CD14-positive monocyte (primary cell): ENCODE measurements at regions not wholly inside any gene's neighbourhood (a gene's known extent, or its start where the extent isn't known, plus 50 kb on each side); places are given as distances from the start of the nearest gene placed in this dataset.
A peak's percentile ranks its signal among the peaks of the same experiment; 100 is the strongest.

Source experiments
- DNase-seq, 3 donors: peaks; one replicate each; pipeline ENCODE4 v3.0.0-alpha.2; 2011 to 2022
- H2AFZ ChIP-seq: 2 replicates; pipeline ENCODE4 v1.6.0; 2012; ENCODE audit warnings: mild to moderate bottlenecking, low read depth, low read length, inconsistent platforms; ENCODE audit not compliant: insufficient read depth, poor library complexity, severe bottlenecking
- H3K27ac ChIP-seq, 2 donors: 1 replicate in 1 of 2; 2 replicates in 1 of 2; pipeline ENCODE4 v1.5.1; 2012 to 2013; ENCODE audit warnings: low read length in 2 of 2, control low read depth in 1 of 2, inconsistent platforms in 1 of 2, low read depth in 1 of 2, mild to moderate bottlenecking in 1 of 2
- H3K27me3 ChIP-seq, 2 donors: one replicate each; pipeline versions ENCODE4 v1.6.0 to v1.6.1; 2011 to 2013; ENCODE audit warnings: low read length in 2 of 2; ENCODE audit not compliant: control insufficient read depth in 2 of 2, insufficient read depth in 2 of 2
- H3K36me3 ChIP-seq, 2 donors: replicated peaks in 1 of 2; 1 replicate in 1 of 2; 2 replicates in 1 of 2; pipeline versions ENCODE4 v1.5.1 to v1.6.1; 2012 to 2013; ENCODE audit warnings: low read length in 2 of 2, control low read depth in 1 of 2, inconsistent platforms in 1 of 2, mild to moderate bottlenecking in 1 of 2; ENCODE audit not compliant: insufficient read depth in 2 of 2, control insufficient read depth in 1 of 2
- H3K4me1 ChIP-seq, 2 donors: 1 replicate in 1 of 2; 2 replicates in 1 of 2; pipeline versions ENCODE4 v1.5.1 to v1.6.1; 2012 to 2013; ENCODE audit warnings: low read length in 2 of 2, control low read depth in 1 of 2, inconsistent platforms in 1 of 2, mild to moderate bottlenecking in 1 of 2, moderate library complexity in 1 of 2; ENCODE audit not compliant: insufficient read depth in 2 of 2, control insufficient read depth in 1 of 2
- H3K4me2 ChIP-seq: replicated peaks from 2 replicates; pipeline ENCODE3; 2012; ENCODE audit warnings: low read length, moderate library complexity, mild to moderate bottlenecking; ENCODE audit not compliant: poor library complexity, severe bottlenecking; ENCODE audit errors: extremely low read depth
- H3K4me3 ChIP-seq, 3 experiments: fragments of 200-600 bp in 1 of 3; sonication (generic) in 1 of 3; replicated peaks in 1 of 3; 1 replicate in 2 of 3; 2 replicates in 1 of 3; pipeline ENCODE4 v1.5.1; 2011 to 2013; ENCODE audit warnings: low read length in 3 of 3, mild to moderate bottlenecking in 3 of 3, control low read depth in 2 of 3, low read depth in 2 of 3, inconsistent platforms in 1 of 3, moderate library complexity in 1 of 3
- H3K79me2 ChIP-seq: 2 replicates; pipeline ENCODE4 v1.6.0; 2012; ENCODE audit warnings: mild to moderate bottlenecking, control low read depth, inconsistent platforms, low read length, moderate library complexity; ENCODE audit not compliant: insufficient read depth
- H3K9ac ChIP-seq: 2 replicates; pipeline ENCODE4 v1.6.0; 2017; ENCODE audit warnings: low read length, mild to moderate bottlenecking; ENCODE audit not compliant: insufficient read depth, poor library complexity, severe bottlenecking
- H3K9me3 ChIP-seq, 2 donors: replicated peaks in 1 of 2; 1 replicate in 1 of 2; 2 replicates in 1 of 2; pipeline versions ENCODE4 v1.5.1 to v1.6.1; 2012 to 2013; ENCODE audit warnings: low read length in 2 of 2, control low read depth in 1 of 2; ENCODE audit not compliant: control insufficient read depth in 1 of 2, insufficient read depth in 1 of 2
- H4K20me1 ChIP-seq: 2 replicates; pipeline ENCODE4 v1.6.0; 2012; ENCODE audit warnings: mild to moderate bottlenecking, low read length, control low read depth, moderate library complexity; ENCODE audit not compliant: insufficient read depth
- H3K27ac Mint-ChIP-seq, 7 donors: one replicate each; pipeline ENCODE4 v1.8.0; 2020; ENCODE audit warnings: mild to moderate bottlenecking in 7 of 7, mixed read lengths in 7 of 7, moderate library complexity in 6 of 7, inconsistent platforms in 2 of 7
- H3K27me3 Mint-ChIP-seq, 3 donors: one replicate each; pipeline ENCODE4 v1.8.0; 2021 to 2022; ENCODE audit warnings: low read depth in 3 of 3, mild to moderate bottlenecking in 3 of 3, mixed read lengths in 3 of 3, moderate library complexity in 3 of 3, inconsistent platforms in 1 of 3
- H3K36me3 Mint-ChIP-seq, 2 donors: one replicate each; pipeline ENCODE4 v1.8.0; 2020; ENCODE audit warnings: mixed read lengths in 2 of 2, inconsistent platforms in 1 of 2, mild to moderate bottlenecking in 1 of 2
- H3K4me1 Mint-ChIP-seq: one replicate; pipeline ENCODE4 v1.8.0; 2020; ENCODE audit warnings: mild to moderate bottlenecking, mixed read lengths
- H3K4me3 Mint-ChIP-seq, 2 donors: one replicate each; pipeline ENCODE4 v1.8.0; 2020; ENCODE audit warnings: mild to moderate bottlenecking in 2 of 2, mixed read lengths in 2 of 2, moderate library complexity in 1 of 2
- H3K9me3 Mint-ChIP-seq, 7 donors: one replicate each; pipeline ENCODE4 v1.8.0; 2020 to 2022; ENCODE audit warnings: mixed read lengths in 7 of 7, mild to moderate bottlenecking in 6 of 7, moderate library complexity in 6 of 7, inconsistent platforms in 2 of 7
- WGBS: methylation state at CpG from one replicate; pipeline ENCODE4 v1.1.5; 2013; ENCODE audit warnings: missing lambda C conversion rate; ENCODE audit not compliant: insufficient coverage; 5-methylcytosine and 5-hydroxymethylcytosine counted together
- intact Hi-C, 2 donors: fragments of 100-400 bp; cut with micrococcal nuclease; formaldehyde crosslinking; loops; one replicate each; pipeline versions ENCODE4 v1.15.0 to v1.15.1; 2023
- TF ChIP-seq, protein P1 (sequence below): fragments of 200-600 bp; IDR thresholded peaks from one replicate; pipeline ENCODE4 v1.8.0; 2022; ENCODE audit warnings: antibody characterized with exemption, mild to moderate bottlenecking

DNA sequence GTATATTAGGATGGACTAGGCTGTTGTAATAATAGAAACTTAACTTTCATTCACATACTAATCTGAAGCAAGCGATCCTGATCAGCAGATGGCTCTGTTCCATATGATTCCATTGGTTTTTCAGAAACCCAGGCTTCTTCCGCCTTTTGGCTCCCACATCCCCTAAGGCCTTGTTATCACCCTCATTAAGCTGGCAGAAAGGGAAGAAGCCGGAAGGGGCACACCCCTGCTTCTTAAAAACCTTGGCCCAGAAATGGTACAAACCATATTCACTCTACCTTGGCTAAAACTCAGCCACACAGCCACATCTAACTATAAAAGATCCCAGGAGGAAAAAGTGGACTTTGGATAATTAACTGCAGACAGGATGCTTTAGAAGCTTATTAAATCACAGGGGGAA, 329.2 kb downstream of the PCNX1 start:
- TF ChIP-seq, protein P1, sequence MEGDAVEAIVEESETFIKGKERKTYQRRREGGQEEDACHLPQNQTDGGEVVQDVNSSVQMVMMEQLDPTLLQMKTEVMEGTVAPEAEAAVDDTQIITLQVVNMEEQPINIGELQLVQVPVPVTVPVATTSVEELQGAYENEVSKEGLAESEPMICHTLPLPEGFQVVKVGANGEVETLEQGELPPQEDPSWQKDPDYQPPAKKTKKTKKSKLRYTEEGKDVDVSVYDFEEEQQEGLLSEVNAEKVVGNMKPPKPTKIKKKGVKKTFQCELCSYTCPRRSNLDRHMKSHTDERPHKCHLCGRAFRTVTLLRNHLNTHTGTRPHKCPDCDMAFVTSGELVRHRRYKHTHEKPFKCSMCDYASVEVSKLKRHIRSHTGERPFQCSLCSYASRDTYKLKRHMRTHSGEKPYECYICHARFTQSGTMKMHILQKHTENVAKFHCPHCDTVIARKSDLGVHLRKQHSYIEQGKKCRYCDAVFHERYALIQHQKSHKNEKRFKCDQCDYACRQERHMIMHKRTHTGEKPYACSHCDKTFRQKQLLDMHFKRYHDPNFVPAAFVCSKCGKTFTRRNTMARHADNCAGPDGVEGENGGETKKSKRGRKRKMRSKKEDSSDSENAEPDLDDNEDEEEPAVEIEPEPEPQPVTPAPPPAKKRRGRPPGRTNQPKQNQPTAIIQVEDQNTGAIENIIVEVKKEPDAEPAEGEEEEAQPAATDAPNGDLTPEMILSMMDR = no peak
- Histone ChIP-seq H3K27ac (no peak overlapping the region), H3K27me3 (no peaks in the 10 kb centered on the region), H3K79me2 (no peaks in the 10 kb centered on the region), H2AFZ (no peak overlapping the region), H4K20me1 (no peaks in the 10 kb centered on the region), H3K4me1 (peaks cover 6 to 9% of the 10 kb centered on the region in 2 donors), H3K9ac (no peak overlapping the region), H3K36me3 (no peaks in the 10 kb centered on the region), H3K4me2 (no peak overlapping the region), H3K9me3 (no peaks in the 10 kb centered on the region), H3K4me3 (no peak overlapping the region)
- Mint-ChIP-seq H3K27ac (peak overlapping the region in 1 of 7 donors; percentile 23), H3K36me3 (no peaks in the 10 kb centered on the region), H3K4me1 (peaks cover 18% of the 10 kb centered on the region), H3K27me3 (no peaks in the 10 kb centered on the region), H3K4me3 (no peak overlapping the region), H3K9me3 (peaks cover 0 to 5% (median 2%) of the 10 kb centered on the region in 7 donors)
- intact Hi-C loops = no loop called here
- DNase-seq = no peak
- WGBS = 90% methylated on average over 1 of the region's 3 CpGs

DNA sequence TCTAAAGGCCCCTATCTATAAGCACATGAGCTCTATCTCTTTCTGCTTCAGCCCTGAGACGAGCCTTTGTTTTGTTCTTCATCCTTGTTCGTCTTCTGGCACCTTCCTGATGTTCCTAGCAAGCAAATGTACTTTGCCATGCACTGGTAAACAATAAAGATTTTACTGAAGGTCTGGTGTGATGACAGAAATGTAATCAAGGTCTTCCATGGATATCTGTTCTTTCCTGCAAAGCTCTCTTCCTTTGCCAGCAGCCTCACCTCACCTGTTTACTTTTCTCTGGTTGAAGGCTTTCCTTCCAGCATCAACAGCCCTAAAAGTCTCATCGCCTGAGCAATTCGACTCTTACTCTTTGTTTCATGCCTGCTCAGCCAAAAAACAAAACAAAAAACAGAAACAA, 330.3 kb downstream of the PCNX1 start:
- no peak overlapping the region for H3K4me2 ChIP-seq
- peaks cover 11% of the 10 kb centered on the region for H3K4me1 Mint-ChIP-seq
- H4K20me1 ChIP-seq = no peaks in the 10 kb centered on the region
- no peaks in the 10 kb centered on the region for H3K27me3 ChIP-seq
- H3K27ac ChIP-seq = no peak overlapping the region
- no peaks in the 10 kb centered on the region for H3K36me3 ChIP-seq
- peaks cover 0 to 5% (median 2%) of the 10 kb centered on the region in 7 donors for H3K9me3 Mint-ChIP-seq
- no peak overlapping the region for H2AFZ ChIP-seq
- no peak overlapping the region for H3K4me3 Mint-ChIP-seq
- H3K79me2 ChIP-seq = no peaks in the 10 kb centered on the region
- H3K27ac Mint-ChIP-seq = peak overlapping the region in 1 of 7 donors; percentile 26
- H3K4me1 ChIP-seq = peaks cover 4 to 6% of the 10 kb centered on the region in 2 donors
- no peaks in the 10 kb centered on the region for H3K27me3 Mint-ChIP-seq
- H3K4me3 ChIP-seq = no peak overlapping the region
- intact Hi-C loops = no loop called here
- TF ChIP-seq, protein P1 = no peak
- 93% methylated on average over 3 of the region's 4 CpGs for WGBS
- no peaks in the 10 kb centered on the region for H3K9me3 ChIP-seq
- H3K9ac ChIP-seq = no peak overlapping the region
- H3K36me3 Mint-ChIP-seq = no peaks in the 10 kb centered on the region
- DNase-seq = no peak
